IMR-90 (cell line): ENCODE measurements at regions not wholly inside any gene's neighbourhood (a gene's known extent, or its start where the extent isn't known, plus 50 kb on each side); places are given as distances from the start of the nearest gene placed in this dataset.
"Not testable (repeated sequence)": the region's sequence is repeated elsewhere in the genome, so short reads cannot be mapped to it uniquely, and the experiment has no call there.

ENCODE experiments used
- ATAC-seq: fragments of 200-7000 bp; cut with Tn5 transposase; 2 replicates; pipeline ENCODE4 v1.9.1; 2020; ENCODE audit warnings: low read depth, mild to moderate bottlenecking, moderate library complexity
- BruUV-seq: library from RNA; stranded (reverse); fragments of 400-500 nt; replicated peaks from 2 replicates; lab custom pipeline; 2021; lab: Mats Ljungman, UMichigan
- CTCF ChIA-PET: fragments of 300-600 bp; formaldehyde crosslinking; extraction: SDS; loops from one replicate; lab custom pipeline; 2021; ENCODE audit warnings: antibody characterized with exemption; lab: Yijun Ruan, JAX
- POLR2A ChIA-PET: fragments of 300-600 bp; sonication (Branson Sonifier 250); formaldehyde crosslinking; loops from one replicate; lab custom pipeline; 2022; ENCODE audit warnings: antibody characterized with exemption; ENCODE audit not compliant: unreplicated experiment; lab: Charles Lee
- DNase-seq: peaks from one replicate; pipeline ENCODE4 v3.0.0; 2013
- H2AFZ ChIP-seq: replicated peaks from 2 replicates; pipeline ENCODE3; 2013; ENCODE audit warnings: low read length, mild to moderate bottlenecking; ENCODE audit not compliant: poor library complexity
- H2AK5ac ChIP-seq: 2 replicates; pipeline ENCODE4 v1.6.1; 2013; ENCODE audit warnings: low read depth, low read length, inconsistent platforms
- H2AK9ac ChIP-seq: replicated peaks from 2 replicates; pipeline ENCODE3; 2013; ENCODE audit warnings: mild to moderate bottlenecking, low read depth, low read length, moderate library complexity; ENCODE audit not compliant: poor library complexity
- H2BK120ac ChIP-seq: 2 replicates; pipeline ENCODE4 v1.6.1; 2013; ENCODE audit warnings: low read depth, low read length, inconsistent platforms
- H2BK15ac ChIP-seq: 3 replicates; pipeline ENCODE4 v1.6.1; 2013; ENCODE audit warnings: low read depth, low read length, inconsistent platforms
- H2BK20ac ChIP-seq: 2 replicates; pipeline ENCODE4 v1.6.1; 2013; ENCODE audit warnings: low read depth, mild to moderate bottlenecking, inconsistent platforms, low read length, moderate library complexity
- H2BK5ac ChIP-seq: 2 replicates; pipeline ENCODE4 v1.6.1; 2013; ENCODE audit warnings: mild to moderate bottlenecking, low read depth, low read length, inconsistent platforms; ENCODE audit not compliant: poor library complexity, severe bottlenecking
- H3K14ac ChIP-seq: replicated peaks from 2 replicates; pipeline ENCODE4 v1.6.1; 2013; ENCODE audit warnings: low read depth, low read length, inconsistent platforms
- H3K18ac ChIP-seq: 2 replicates; pipeline ENCODE4 v1.6.1; 2013; ENCODE audit warnings: low read depth, low read length, control low read depth
- H3K23ac ChIP-seq: 2 replicates; pipeline ENCODE4 v1.6.1; 2013; ENCODE audit warnings: low read depth, low read length, inconsistent platforms
- H3K27ac ChIP-seq: 2 replicates; pipeline ENCODE4 v1.5.1; 2013; ENCODE audit warnings: mild to moderate bottlenecking, control low read depth, low read length; ENCODE audit not compliant: insufficient read depth
- H3K27me3 ChIP-seq: 2 replicates; pipeline ENCODE4 v1.6.1; 2013; ENCODE audit warnings: low read length; ENCODE audit not compliant: control insufficient read depth, insufficient read depth
- H3K36me3 ChIP-seq: 2 replicates; pipeline ENCODE4 v1.6.1; 2013; ENCODE audit warnings: low read length, mixed read lengths; ENCODE audit not compliant: control insufficient read depth, insufficient read depth
- H3K4ac ChIP-seq: 2 replicates; pipeline ENCODE4 v1.6.1; 2013; ENCODE audit warnings: low read depth, low read length, inconsistent platforms
- H3K4me1 ChIP-seq: 2 replicates; pipeline ENCODE4 v1.6.1; 2013; ENCODE audit warnings: low read length, mixed read lengths; ENCODE audit not compliant: control insufficient read depth, insufficient read depth
- H3K4me2 ChIP-seq: 2 replicates; pipeline ENCODE4 v1.6.1; 2013; ENCODE audit warnings: low read depth, mild to moderate bottlenecking, control low read depth, low read length, moderate library complexity
- H3K4me3 ChIP-seq: 2 replicates; pipeline ENCODE4 v1.5.1; 2013; ENCODE audit warnings: low read depth, mild to moderate bottlenecking, control low read depth, low read length, moderate library complexity; ENCODE audit not compliant: insufficient read depth
- H3K56ac ChIP-seq: 2 replicates; pipeline ENCODE4 v1.6.1; 2013; ENCODE audit warnings: low read length, inconsistent platforms; ENCODE audit not compliant: insufficient read depth; ENCODE audit errors: extremely low read depth
- H3K79me1 ChIP-seq, 2 experiments: 2 replicates each; pipeline ENCODE4 v1.6.1; 2013; ENCODE audit warnings: low read length in 2 of 2, inconsistent platforms in 1 of 2, low read depth in 1 of 2
- H3K9ac ChIP-seq: 2 replicates; pipeline ENCODE4 v1.6.1; 2013; ENCODE audit warnings: low read depth, low read length, control low read depth
- H3K9me1 ChIP-seq: 2 replicates; pipeline ENCODE4 v1.6.1; 2013; ENCODE audit warnings: low read length, inconsistent platforms; ENCODE audit not compliant: insufficient read depth
- H3K9me3 ChIP-seq: 2 replicates; pipeline ENCODE4 v1.6.1; 2013; ENCODE audit warnings: low read length; ENCODE audit not compliant: control insufficient read depth, insufficient read depth
- H4K20me1 ChIP-seq: 2 replicates; pipeline ENCODE4 v1.6.1; 2013; ENCODE audit warnings: low read length, inconsistent platforms; ENCODE audit not compliant: insufficient read depth
- H4K5ac ChIP-seq: 2 replicates; pipeline ENCODE4 v1.6.1; 2013; ENCODE audit warnings: mild to moderate bottlenecking, low read depth, low read length, control low read depth
- H4K8ac ChIP-seq, 2 experiments: 2 replicates each; pipeline ENCODE4 v1.6.1; 2013; ENCODE audit warnings: low read depth in 2 of 2, low read length in 2 of 2, control low read depth in 1 of 2, inconsistent platforms in 1 of 2
- H4K91ac ChIP-seq: 2 replicates; pipeline ENCODE4 v1.6.1; 2013; ENCODE audit warnings: low read depth, low read length, inconsistent platforms; ENCODE audit not compliant: insufficient read depth
- WGBS, 2 experiments: methylation state at CpG; one replicate each; pipeline versions ENCODE4 v1.1.5 to v1.1.7; 2013; ENCODE audit warnings: missing lambda C conversion rate in 2 of 2; ENCODE audit not compliant: insufficient read length in 1 of 2; ENCODE audit errors: extremely low coverage in 2 of 2; 5-methylcytosine and 5-hydroxymethylcytosine counted together
- dilution Hi-C: fragments of 300-500 bp; cut with HindIII; formaldehyde crosslinking; loops from one replicate; pipeline ENCODE4 v1.14.3; 2018; ENCODE audit warnings: low sequenced_read_pairs; ENCODE audit not compliant: unreplicated experiment
- in situ Hi-C: fragments of 300-500 bp; cut with MboI; formaldehyde crosslinking; loops from 3 replicates; pipeline ENCODE4 v1.14.3; 2019; ENCODE audit warnings: low sequenced_read_pairs, inconsistent platforms, mixed read lengths
- intact Hi-C: fragments of 100-400 bp; cut with micrococcal nuclease; formaldehyde crosslinking; loops from 2 replicates; pipeline ENCODE4 v1.10.0; 2022

GRCh38 chr15:28622197-28622596 is 68.8 kb downstream of the GOLGA6L25 start:
- WGBS, 2 experiments: no CpG with 5 or more reads among the region's 3 CpGs
- H3K14ac ChIP-seq, H3K4me2 ChIP-seq, BruUV-seq, POLR2A ChIA-PET, H3K4me3 ChIP-seq, H4K91ac ChIP-seq, H3K27me3 ChIP-seq, H2BK15ac ChIP-seq, dilution Hi-C loops, intact Hi-C loops, CTCF ChIA-PET, H4K8ac ChIP-seq, H2BK20ac ChIP-seq, H2BK5ac ChIP-seq, ATAC-seq, H3K56ac ChIP-seq, H3K27ac ChIP-seq, H3K23ac ChIP-seq, H4K20me1 ChIP-seq, H3K9me1 ChIP-seq, H3K4me1 ChIP-seq, H3K9ac ChIP-seq, H2AFZ ChIP-seq, H3K36me3 ChIP-seq, H2BK120ac ChIP-seq, DNase-seq, H2AK5ac ChIP-seq, H3K79me1 ChIP-seq, H3K9me3 ChIP-seq, H3K4ac ChIP-seq, in situ Hi-C loops, H3K18ac ChIP-seq, H4K5ac ChIP-seq, H2AK9ac ChIP-seq: not testable (repeated sequence)

GRCh38 chr15:28624381-28624780 is 71.0 kb downstream of the GOLGA6L25 start:
- POLR2A ChIA-PET, H2AFZ ChIP-seq, H4K91ac ChIP-seq, H2BK20ac ChIP-seq, CTCF ChIA-PET, H4K8ac ChIP-seq, H2BK120ac ChIP-seq, H3K27ac ChIP-seq, BruUV-seq, H3K4me2 ChIP-seq, in situ Hi-C loops, H3K9me1 ChIP-seq, H3K56ac ChIP-seq, H3K23ac ChIP-seq, H4K20me1 ChIP-seq, H3K4ac ChIP-seq, H3K4me1 ChIP-seq, DNase-seq, H4K5ac ChIP-seq, H3K4me3 ChIP-seq, H3K27me3 ChIP-seq, H3K9ac ChIP-seq, H3K18ac ChIP-seq, H3K36me3 ChIP-seq, H3K14ac ChIP-seq, H3K79me1 ChIP-seq, H2BK5ac ChIP-seq, H2AK9ac ChIP-seq, H3K9me3 ChIP-seq, H2AK5ac ChIP-seq, H2BK15ac ChIP-seq, ATAC-seq, intact Hi-C loops, dilution Hi-C loops: not testable (repeated sequence)
- no CpG with 5 or more reads among the region's 4 CpGs for WGBS, 2 experiments
